HG03159 (cell line): ENCODE measurements at regions not wholly inside any gene's neighbourhood (a gene's known extent, or its start where the extent isn't known, plus 50 kb on each side); places are given as distances from the start of the nearest gene placed in this dataset.
"Not testable (repeated sequence)": the region's sequence is repeated elsewhere in the genome, so short reads cannot be mapped to it uniquely, and the experiment has no call there.

Experiments
- ATAC-seq: cut with Tn5 transposase; IDR thresholded peaks from one replicate; pipeline ENCODE4 v1.9.1; 2021; ENCODE audit warnings: mild to moderate bottlenecking, moderate library complexity; ENCODE audit not compliant: unreplicated experiment

GRCh38 chr4:127448986-127449385, 183.8 kb upstream of the INTU start:
- ATAC-seq: no peak

- ATAC-seq: no peak
Observed at GRCh38 chr4:127449449-127449848, 183.3 kb upstream of the INTU start.

- ATAC-seq: no peak
Observed at GRCh38 chr4:127450276-127450675, 182.5 kb upstream of the INTU start.

GRCh38 chr4:127463883-127464282, 168.9 kb upstream of the INTU start:
- ATAC-seq: no peak

GRCh38 chr4:127469542-127469941, 163.2 kb upstream of the INTU start:
- ATAC-seq: no peak

- no peak for ATAC-seq
Observed at GRCh38 chr4:127469959-127470809, 162.6 kb upstream of the INTU start.

- ATAC-seq: not testable (repeated sequence)
Observed at GRCh38 chr4:127478271-127478670, 154.5 kb upstream of the INTU start.

- ATAC-seq: no peak
Observed at GRCh38 chr4:127479031-127479622, 153.6 kb upstream of the INTU start.

GRCh38 chr4:127482049-127482448, 150.7 kb upstream of the INTU start:
- no peak for ATAC-seq

GRCh38 chr4:127484117-127484516, 148.6 kb upstream of the INTU start:
- no peak for ATAC-seq

- no peak for ATAC-seq
Observed at GRCh38 chr4:127486248-127486647, 146.5 kb upstream of the INTU start.

GRCh38 chr4:127491571-127491970, 141.2 kb upstream of the INTU start:
- ATAC-seq: no peak

- not testable (repeated sequence) for ATAC-seq
Observed at GRCh38 chr4:127496875-127497274, 135.9 kb upstream of the INTU start.

GRCh38 chr4:127498366-127498765, 134.4 kb upstream of the INTU start:
- no peak for ATAC-seq

- ATAC-seq: no peak
Observed at GRCh38 chr4:127500242-127500641, 132.5 kb upstream of the INTU start.

- ATAC-seq: no peak
Observed at GRCh38 chr4:127501103-127501502, 131.7 kb upstream of the INTU start.

GRCh38 chr4:127503111-127503510, 129.6 kb upstream of the INTU start:
- no peak for ATAC-seq

- no peak for ATAC-seq
Observed at GRCh38 chr4:127505203-127505602, 127.6 kb upstream of the INTU start.

GRCh38 chr4:127506283-127506682, 126.5 kb upstream of the INTU start:
- ATAC-seq: no peak

GRCh38 chr4:127509155-127509554, 123.6 kb upstream of the INTU start:
- no peak for ATAC-seq

- ATAC-seq: not testable (repeated sequence)
Observed at GRCh38 chr4:127512672-127513071, 120.1 kb upstream of the INTU start.

- not testable (repeated sequence) for ATAC-seq
Observed at GRCh38 chr4:127515259-127515658, 117.5 kb upstream of the INTU start.
